Left ventricle myocardium inferior (tissue), 1 donor: ENCODE measurements at regions not wholly inside any gene's neighbourhood (a gene's known extent, or its start where the extent isn't known, plus 50 kb on each side); places are given as distances from the start of the nearest gene placed in this dataset.

Source experiments
- DNase-seq: peaks from one replicate; pipeline ENCODE4 v3.0.0-alpha.2; 2020
- H3K27ac ChIP-seq: fragments of 200-600 bp; replicated peaks from 2 replicates; pipeline ENCODE4 v1.8.0; 2021
- H3K27me3 ChIP-seq: fragments of 200-600 bp; 2 replicates; pipeline ENCODE4 v1.8.0; 2021; ENCODE audit warnings: low read depth
- H3K36me3 ChIP-seq: fragments of 200-600 bp; 2 replicates; pipeline ENCODE4 v1.8.0; 2021
- H3K4me1 ChIP-seq: fragments of 200-600 bp; 2 replicates; pipeline ENCODE4 v1.8.0; 2021
- H3K4me3 ChIP-seq: fragments of 200-600 bp; 2 replicates; pipeline ENCODE4 v1.8.0; 2021; ENCODE audit warnings: mild to moderate bottlenecking, moderate library complexity
- H3K9me3 ChIP-seq: fragments of 200-600 bp; replicated peaks from 2 replicates; pipeline ENCODE4 v1.8.0; 2021
- intact Hi-C: fragments of 100-400 bp; cut with micrococcal nuclease; formaldehyde crosslinking; loops from one replicate; pipeline ENCODE4 v1.11.0; 2022
- TF ChIP-seq, protein P1 (sequence below): fragments of 200-600 bp; IDR thresholded peaks from 2 replicates; pipeline ENCODE4 v1.8.0; 2021; ENCODE audit warnings: antibody characterized with exemption, mild to moderate bottlenecking, borderline replicate concordance
- donor health status: DM: no; HTN: yes; CAD: no; lungs with severe emphysema.

DNA sequence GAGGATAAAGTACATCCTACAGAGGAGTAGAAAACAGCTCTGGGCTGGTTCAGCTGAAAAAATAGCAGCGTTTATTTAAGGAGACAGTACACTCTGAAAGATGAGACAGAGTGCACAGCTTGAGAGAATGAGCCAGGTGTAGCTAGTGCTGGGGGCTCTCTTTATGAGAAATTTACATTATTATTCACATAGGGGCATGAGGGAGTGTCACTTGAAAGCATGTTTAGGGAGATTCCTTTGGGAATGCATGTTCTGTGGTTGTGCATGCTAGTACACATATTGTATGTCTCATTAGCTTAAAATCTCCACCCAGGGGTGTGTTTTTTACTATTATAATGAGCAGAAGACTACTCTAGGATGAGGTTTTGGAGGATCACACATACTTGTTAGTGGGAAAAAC lies 1224.4 kb downstream of the REEP3 start:
- Histone ChIP-seq H3K4me3 (no peak overlapping the region), H3K4me1 (no peaks in the 10 kb centered on the region), H3K27me3 (no peaks in the 10 kb centered on the region), H3K27ac (no peak overlapping the region), H3K9me3 (peaks cover 29% of the 10 kb centered on the region), H3K36me3 (no peaks in the 10 kb centered on the region)
- intact Hi-C loops = no loop called here
- DNase-seq = no peak
- TF ChIP-seq, protein P1, sequence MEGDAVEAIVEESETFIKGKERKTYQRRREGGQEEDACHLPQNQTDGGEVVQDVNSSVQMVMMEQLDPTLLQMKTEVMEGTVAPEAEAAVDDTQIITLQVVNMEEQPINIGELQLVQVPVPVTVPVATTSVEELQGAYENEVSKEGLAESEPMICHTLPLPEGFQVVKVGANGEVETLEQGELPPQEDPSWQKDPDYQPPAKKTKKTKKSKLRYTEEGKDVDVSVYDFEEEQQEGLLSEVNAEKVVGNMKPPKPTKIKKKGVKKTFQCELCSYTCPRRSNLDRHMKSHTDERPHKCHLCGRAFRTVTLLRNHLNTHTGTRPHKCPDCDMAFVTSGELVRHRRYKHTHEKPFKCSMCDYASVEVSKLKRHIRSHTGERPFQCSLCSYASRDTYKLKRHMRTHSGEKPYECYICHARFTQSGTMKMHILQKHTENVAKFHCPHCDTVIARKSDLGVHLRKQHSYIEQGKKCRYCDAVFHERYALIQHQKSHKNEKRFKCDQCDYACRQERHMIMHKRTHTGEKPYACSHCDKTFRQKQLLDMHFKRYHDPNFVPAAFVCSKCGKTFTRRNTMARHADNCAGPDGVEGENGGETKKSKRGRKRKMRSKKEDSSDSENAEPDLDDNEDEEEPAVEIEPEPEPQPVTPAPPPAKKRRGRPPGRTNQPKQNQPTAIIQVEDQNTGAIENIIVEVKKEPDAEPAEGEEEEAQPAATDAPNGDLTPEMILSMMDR = no peak

DNA sequence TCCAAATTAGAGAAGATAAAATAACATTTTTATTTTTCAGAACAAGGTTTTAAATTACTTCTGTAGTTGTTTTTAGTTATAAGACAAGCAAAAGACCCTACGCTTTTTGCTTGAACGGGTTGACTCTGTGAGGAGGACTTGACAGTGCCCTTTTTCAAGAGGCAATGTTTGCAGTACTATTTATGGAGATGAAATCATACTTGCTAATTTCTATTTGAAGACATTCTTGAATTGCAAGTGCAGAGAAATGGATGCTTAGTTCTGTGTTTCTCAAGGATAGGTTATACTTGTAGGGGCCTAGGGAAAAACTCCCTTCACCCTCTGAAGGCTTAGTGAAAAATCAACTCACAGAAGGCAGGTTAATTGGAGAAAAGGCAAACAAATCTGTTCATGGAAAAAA lies 1229.5 kb downstream of the REEP3 start:
- Histone ChIP-seq H3K4me1 (no peaks in the 10 kb centered on the region), H3K27ac (no peak overlapping the region), H3K36me3 (no peaks in the 10 kb centered on the region), H3K4me3 (no peak overlapping the region), H3K27me3 (no peaks in the 10 kb centered on the region), H3K9me3 (no peaks in the 10 kb centered on the region)
- TF ChIP-seq, protein P1 = no peak
- no peak for DNase-seq
- intact Hi-C loops = no loop called here

DNA sequence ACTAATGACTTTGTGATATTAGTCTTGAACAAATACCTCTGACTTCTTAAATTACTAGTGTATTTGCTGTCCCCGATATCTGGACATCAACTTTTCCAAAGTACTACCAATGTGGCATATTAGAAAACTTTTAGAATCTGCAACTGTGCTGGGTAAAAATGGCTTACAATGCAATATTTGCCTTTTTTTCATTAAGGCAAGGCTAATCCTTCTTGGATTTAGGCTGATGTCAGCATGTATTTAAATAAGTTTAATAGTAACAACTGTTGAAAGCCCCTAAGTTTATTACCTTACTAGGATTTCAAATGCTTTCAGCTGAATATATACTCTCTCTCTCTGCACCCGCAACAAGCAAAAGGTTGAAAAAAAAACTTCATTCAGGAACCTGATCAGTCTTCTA lies 1232.3 kb downstream of the REEP3 start:
- Histone ChIP-seq H3K27ac (no peak overlapping the region), H3K9me3 (no peaks in the 10 kb centered on the region), H3K4me1 (no peaks in the 10 kb centered on the region), H3K4me3 (no peak overlapping the region), H3K27me3 (no peaks in the 10 kb centered on the region), H3K36me3 (no peaks in the 10 kb centered on the region)
- TF ChIP-seq, protein P1 = no peak
- no peak for DNase-seq
- intact Hi-C loops = no loop called here

DNA sequence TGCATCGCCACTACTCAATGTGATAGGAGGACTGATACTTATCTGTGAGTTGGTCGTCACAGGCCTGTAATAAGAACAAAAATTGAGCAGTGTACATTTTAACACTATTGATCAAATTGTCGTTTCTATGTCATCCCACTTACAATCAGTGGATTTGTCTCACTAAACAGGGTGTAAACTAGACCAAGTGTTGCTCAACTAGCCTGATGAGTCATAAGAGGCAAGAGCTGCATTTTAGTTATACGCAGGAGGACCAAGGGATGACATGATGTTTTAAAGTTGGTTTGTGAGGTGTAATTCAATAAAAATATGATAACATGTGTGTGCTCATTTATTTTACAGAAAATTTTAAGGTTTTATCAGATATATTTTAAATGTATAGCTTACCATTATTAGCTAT lies 1239.2 kb downstream of the REEP3 start:
- Histone ChIP-seq H3K36me3 (no peaks in the 10 kb centered on the region), H3K4me1 (no peaks in the 10 kb centered on the region), H3K4me3 (no peak overlapping the region), H3K9me3 (no peaks in the 10 kb centered on the region), H3K27me3 (no peaks in the 10 kb centered on the region), H3K27ac (no peak overlapping the region)
- intact Hi-C loops = no loop called here
- TF ChIP-seq, protein P1 = no peak
- DNase-seq = no peak

DNA sequence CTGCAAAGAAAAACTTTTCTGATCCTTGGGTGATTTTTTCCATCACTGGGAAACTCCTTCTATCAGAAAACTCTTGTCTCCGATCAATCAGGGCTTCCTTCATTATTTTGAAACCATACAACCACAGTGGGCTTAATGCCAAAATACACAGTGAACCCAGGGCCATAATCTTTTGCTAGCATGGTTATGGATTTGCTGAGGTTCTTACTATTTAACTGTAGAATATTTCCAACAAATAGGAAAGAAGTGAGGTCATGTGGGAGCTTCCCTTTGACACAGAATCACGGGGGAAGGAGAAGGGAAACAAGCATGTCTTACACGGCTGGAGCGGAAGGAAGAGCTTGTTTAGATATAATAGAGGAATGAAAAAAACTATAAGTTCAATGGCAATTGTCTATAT lies 1241.7 kb downstream of the REEP3 start:
- Histone ChIP-seq H3K4me3 (no peak overlapping the region), H3K9me3 (no peaks in the 10 kb centered on the region), H3K27me3 (no peaks in the 10 kb centered on the region), H3K27ac (no peak overlapping the region), H3K4me1 (no peaks in the 10 kb centered on the region), H3K36me3 (no peaks in the 10 kb centered on the region)
- TF ChIP-seq, protein P1 = no peak
- intact Hi-C loops = no loop called here
- DNase-seq = no peak

DNA sequence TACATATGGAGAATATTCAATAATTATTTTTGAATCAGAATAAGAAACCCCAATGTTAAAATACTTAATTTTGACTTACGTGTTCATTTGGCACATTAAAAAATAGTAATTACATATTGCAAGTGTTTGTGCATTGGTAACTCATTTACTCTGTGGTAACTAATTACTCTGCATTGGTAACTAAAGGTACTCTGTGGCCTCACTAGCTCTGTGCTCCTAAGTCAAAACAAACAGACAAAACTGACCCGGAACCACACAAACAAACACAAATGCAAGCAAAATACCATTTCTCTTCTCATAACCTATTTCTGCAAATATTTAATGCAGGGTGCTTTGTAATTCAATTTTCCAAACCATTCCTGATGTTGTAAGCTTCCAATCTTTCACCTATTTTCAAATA lies 1244.3 kb downstream of the REEP3 start:
- no peak for DNase-seq
- Histone ChIP-seq H3K27me3 (no peaks in the 10 kb centered on the region), H3K4me1 (no peaks in the 10 kb centered on the region), H3K36me3 (no peaks in the 10 kb centered on the region), H3K4me3 (no peak overlapping the region), H3K9me3 (no peaks in the 10 kb centered on the region), H3K27ac (no peak overlapping the region)
- TF ChIP-seq, protein P1 = no peak
- intact Hi-C loops = no loop called here
